HG03097 (cell line): ENCODE measurements at regions not wholly inside any gene's neighbourhood (a gene's known extent, or its start where the extent isn't known, plus 50 kb on each side); places are given as distances from the start of the nearest gene placed in this dataset.
"Not testable (repeated sequence)": the region's sequence is repeated elsewhere in the genome, so short reads cannot be mapped to it uniquely, and the experiment has no call there.

Experiments
- ATAC-seq: cut with Tn5 transposase; IDR thresholded peaks from one replicate; pipeline ENCODE4 v1.9.1; 2021; ENCODE audit not compliant: unreplicated experiment, low FRiP score

GRCh38 chr3:162367429-162368260, 871.0 kb downstream of the OTOL1 start:
- ATAC-seq = no peak

GRCh38 chr3:162368417-162368816, 871.8 kb downstream of the OTOL1 start:
- ATAC-seq = no peak

GRCh38 chr3:162369306-162369705, 872.7 kb downstream of the OTOL1 start:
- ATAC-seq = no peak

GRCh38 chr3:162370141-162370540, 873.5 kb downstream of the OTOL1 start:
- ATAC-seq = no peak

- ATAC-seq = no peak
Observed at GRCh38 chr3:162376761-162377160, 880.2 kb downstream of the OTOL1 start.

- ATAC-seq = no peak
Observed at GRCh38 chr3:162377608-162378007, 881.0 kb downstream of the OTOL1 start.

GRCh38 chr3:162385387-162385786, 888.8 kb downstream of the OTOL1 start:
- ATAC-seq = no peak

- ATAC-seq = no peak
Observed at GRCh38 chr3:162390891-162391290, 894.3 kb downstream of the OTOL1 start.

- no peak for ATAC-seq
Observed at GRCh38 chr3:162391301-162391700, 894.7 kb downstream of the OTOL1 start.

GRCh38 chr3:162395496-162395895, 898.9 kb downstream of the OTOL1 start:
- no peak for ATAC-seq

- no peak for ATAC-seq
Observed at GRCh38 chr3:162398554-162398953, 901.9 kb downstream of the OTOL1 start.

- no peak for ATAC-seq
Observed at GRCh38 chr3:162400697-162401096, 904.1 kb downstream of the OTOL1 start.

GRCh38 chr3:162411556-162411955, 914.9 kb downstream of the OTOL1 start:
- not testable (repeated sequence) for ATAC-seq

- no peak for ATAC-seq
Observed at GRCh38 chr3:162421721-162422120, 925.1 kb downstream of the OTOL1 start.

GRCh38 chr3:162428192-162428591, 931.6 kb downstream of the OTOL1 start:
- ATAC-seq = no peak

- ATAC-seq = no peak
Observed at GRCh38 chr3:162435750-162436149, 939.1 kb downstream of the OTOL1 start.

GRCh38 chr3:162436826-162437225, 940.2 kb downstream of the OTOL1 start:
- ATAC-seq = no peak

GRCh38 chr3:162437480-162437879, 940.9 kb downstream of the OTOL1 start:
- ATAC-seq = no peak

GRCh38 chr3:162441716-162442115, 945.1 kb downstream of the OTOL1 start:
- no peak for ATAC-seq

- ATAC-seq = no peak
Observed at GRCh38 chr3:162443376-162443775, 946.8 kb downstream of the OTOL1 start.

- ATAC-seq = no peak
Observed at GRCh38 chr3:162468791-162469190, 972.2 kb downstream of the OTOL1 start.

- ATAC-seq = no peak
Observed at GRCh38 chr3:162487138-162487537, 990.5 kb downstream of the OTOL1 start.

- ATAC-seq = no peak
Observed at GRCh38 chr3:162489853-162490252, 993.2 kb downstream of the OTOL1 start.
